ENCODE measurements at regions not wholly inside any gene's neighbourhood (a gene's known extent, or its start where the extent isn't known, plus 50 kb on each side); places are given as distances from the start of the nearest gene placed in this dataset.

- H2AFZ ChIP-seq, result no peak overlapping the region
- H3K9me2 ChIP-seq (ENCODE audit: insufficient read depth), result no peaks in the 10 kb centered on the region
- H3K4me3 ChIP-seq, result no peak overlapping the region
- H3K27me3 ChIP-seq (ENCODE audit: insufficient read depth, low read depth), result no peaks in the 10 kb centered on the region
- DNase-seq, result no peak
- ChIA-PET CTCF (no interaction called here), POLR2A (ENCODE audit: unreplicated experiment) (no interaction called here)
- no peaks in the 10 kb centered on the region for H3K4me1 ChIP-seq (replicated peaks; ENCODE audit: insufficient read depth)
- H3K36me3 ChIP-seq (ENCODE audit: low read depth), result no peaks in the 10 kb centered on the region
- no peaks in the 10 kb centered on the region for H3K79me2 ChIP-seq (ENCODE audit: low read depth)
- no peaks in the 10 kb centered on the region for H3F3A ChIP-seq (ENCODE audit: insufficient read depth, low read depth)
- H4K20me1 ChIP-seq (ENCODE audit: insufficient read depth), result no peaks in the 10 kb centered on the region
- no peak overlapping the region for H3K4me2 ChIP-seq
- no peak overlapping the region for H3K27ac ChIP-seq
- BruUV-seq (replicated peaks), result no TSS peak
- H3K9me3 ChIP-seq (ENCODE audit: insufficient read depth, low read depth), result no peaks in the 10 kb centered on the region
- no peak for TF ChIP-seq EZH2 (IDR thresholded peaks at IDR 0.05; ENCODE audit: low read depth)
- TF ChIP-seq CTCF (conservative IDR thresholded peaks at IDR 0.05), result no peak
- intact Hi-C loops (cut with micrococcal nuclease; ENCODE audit: unreplicated experiment), result no loop called here
Observed at GRCh38 chrX:34873500-34874225, 68.9 kb upstream of the FAM47B start.

DNA sequence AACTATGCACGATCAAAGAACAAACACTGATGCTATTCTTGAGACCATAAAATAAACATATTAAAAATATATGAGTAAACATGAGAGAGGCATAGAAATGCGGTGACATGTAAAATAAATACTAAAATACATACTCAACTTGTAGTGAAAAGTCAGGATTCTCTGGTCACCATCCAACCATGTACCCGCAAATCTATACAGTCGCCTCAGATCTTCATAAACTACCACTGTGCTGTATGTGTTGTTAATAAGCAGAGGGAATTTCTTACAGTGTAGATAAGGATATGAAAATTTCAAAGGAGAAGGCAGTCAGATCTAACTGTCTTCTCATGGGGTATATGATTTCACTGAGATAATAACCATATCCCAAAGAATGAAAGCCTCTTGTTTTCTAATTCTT is 67.8 kb upstream of the FAM47B start:
- H3K27ac ChIP-seq, result no peak overlapping the region
- H4K20me1 ChIP-seq (ENCODE audit: insufficient read depth), result no peaks in the 10 kb centered on the region
- ChIA-PET CTCF (no interaction called here), POLR2A (ENCODE audit: unreplicated experiment) (no interaction called here)
- H3K9me3 ChIP-seq (ENCODE audit: insufficient read depth, low read depth), result no peaks in the 10 kb centered on the region
- no peak overlapping the region for H3K4me3 ChIP-seq
- no peak for TF ChIP-seq CTCF (conservative IDR thresholded peaks at IDR 0.05)
- no peak for DNase-seq
- no peak overlapping the region for H3K4me2 ChIP-seq
- H3K36me3 ChIP-seq (ENCODE audit: low read depth), result no peaks in the 10 kb centered on the region
- H2AFZ ChIP-seq, result no peak overlapping the region
- H3K27me3 ChIP-seq (ENCODE audit: insufficient read depth, low read depth), result no peaks in the 10 kb centered on the region
- no peaks in the 10 kb centered on the region for H3K9me2 ChIP-seq (ENCODE audit: insufficient read depth)
- no peaks in the 10 kb centered on the region for H3K4me1 ChIP-seq (replicated peaks; ENCODE audit: insufficient read depth)
- intact Hi-C loops (cut with micrococcal nuclease; ENCODE audit: unreplicated experiment), result no loop called here
- no TSS peak for BruUV-seq (replicated peaks)
- no peaks in the 10 kb centered on the region for H3K79me2 ChIP-seq (ENCODE audit: low read depth)
- no peaks in the 10 kb centered on the region for H3F3A ChIP-seq (ENCODE audit: insufficient read depth, low read depth)

- BruUV-seq (replicated peaks), result no TSS peak
- Histone ChIP-seq H3F3A (ENCODE audit: insufficient read depth, low read depth) (no peaks in the 10 kb centered on the region), H3K4me2 (no peak overlapping the region), H4K20me1 (ENCODE audit: insufficient read depth) (no peaks in the 10 kb centered on the region), H3K36me3 (ENCODE audit: low read depth) (no peaks in the 10 kb centered on the region), H3K4me3 (no peak overlapping the region), H3K27ac (no peak overlapping the region), H3K9me2 (ENCODE audit: insufficient read depth) (no peaks in the 10 kb centered on the region), H3K4me1 (replicated peaks; ENCODE audit: insufficient read depth) (no peaks in the 10 kb centered on the region), H2AFZ (no peak overlapping the region), H3K27me3 (ENCODE audit: insufficient read depth, low read depth) (no peaks in the 10 kb centered on the region), H3K79me2 (ENCODE audit: low read depth) (no peaks in the 10 kb centered on the region), H3K9me3 (ENCODE audit: insufficient read depth, low read depth) (no peaks in the 10 kb centered on the region)
- no peak for TF ChIP-seq EZH2 (IDR thresholded peaks at IDR 0.05; ENCODE audit: low read depth)
- no peak for TF ChIP-seq CTCF (conservative IDR thresholded peaks at IDR 0.05)
- DNase-seq, result no peak
- intact Hi-C loops (cut with micrococcal nuclease; ENCODE audit: unreplicated experiment), result no loop called here
- ChIA-PET CTCF (no interaction called here), POLR2A (ENCODE audit: unreplicated experiment) (no interaction called here)
Observed at GRCh38 chrX:34875204-34875603, 67.4 kb upstream of the FAM47B start.
